ES-I3 (cell line): ENCODE measurements at regions not wholly inside any gene's neighbourhood (a gene's known extent, or its start where the extent isn't known, plus 50 kb on each side); places are given as distances from the start of the nearest gene placed in this dataset.

Experiments used
- H3K36me3 ChIP-seq: 2 replicates; pipeline ENCODE4 v1.6.1; 2013; ENCODE audit warnings: mild to moderate bottlenecking, low read length, control low read depth, moderate library complexity; ENCODE audit not compliant: insufficient read depth
- H3K4me1 ChIP-seq: 2 replicates; pipeline ENCODE4 v1.6.1; 2013; ENCODE audit warnings: mild to moderate bottlenecking, control low read depth, low read length; ENCODE audit not compliant: insufficient read depth
- H3K9ac ChIP-seq: 2 replicates; pipeline ENCODE4 v1.6.1; 2013; ENCODE audit warnings: low read depth, mild to moderate bottlenecking, low read length, moderate library complexity
- H3K9me3 ChIP-seq: 2 replicates; pipeline ENCODE4 v1.6.1; 2013; ENCODE audit warnings: mild to moderate bottlenecking, low read length, moderate library complexity; ENCODE audit not compliant: control insufficient read depth, insufficient read depth

DNA sequence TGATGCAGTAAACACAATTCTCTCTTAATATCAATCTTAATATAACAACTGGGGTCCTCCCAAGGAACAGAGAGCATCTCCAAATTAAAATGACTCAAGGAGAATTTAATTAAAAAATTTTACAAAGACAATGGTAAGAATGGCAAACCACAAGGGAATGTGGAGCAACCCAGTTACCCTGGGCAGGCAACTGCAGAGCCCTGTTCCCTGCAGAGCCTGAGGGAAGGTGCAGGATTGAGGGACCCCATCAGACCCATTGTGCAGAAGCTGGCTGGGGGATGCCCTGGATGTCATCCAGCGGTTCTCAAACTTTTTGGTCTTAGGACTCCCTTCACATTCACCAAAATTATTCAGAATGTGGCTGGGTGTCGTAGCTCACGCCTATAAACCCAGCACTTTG is 262.8 kb downstream of the FBXO15 start:
- no peaks in the 10 kb centered on the region for H3K36me3 ChIP-seq
- no peaks in the 10 kb centered on the region for H3K4me1 ChIP-seq
- H3K9me3 ChIP-seq: 0 out of 2 replicates have a peak, but pooled peaks cover 3% of the 10 kb centered on the region
- H3K9ac ChIP-seq: no peak overlapping the region

DNA sequence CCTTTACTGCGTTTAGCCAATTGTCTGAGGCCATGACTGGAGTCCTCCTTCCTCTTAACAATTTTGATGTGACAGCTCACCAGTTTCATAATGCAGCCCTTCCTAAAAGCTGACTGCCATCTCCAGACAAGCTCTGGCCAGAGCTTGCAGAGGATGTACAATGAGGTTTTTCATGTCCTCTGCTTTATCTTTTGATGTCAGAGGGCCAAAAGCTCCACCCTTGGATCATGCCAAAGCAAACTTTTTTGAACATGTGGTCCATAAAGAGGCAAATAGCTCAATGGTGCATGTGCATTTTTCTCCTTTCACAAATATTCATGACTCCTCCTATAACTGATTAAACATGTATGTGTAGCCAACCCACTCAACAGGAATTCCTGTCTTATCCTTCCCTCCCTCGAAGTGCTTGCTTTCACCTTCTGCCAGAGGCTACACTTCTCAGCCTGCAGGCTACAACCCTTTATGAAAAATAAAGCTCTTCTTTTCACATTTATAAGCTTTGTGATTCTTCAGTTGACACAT is 266.2 kb downstream of the FBXO15 start:
- no peaks in the 10 kb centered on the region for H3K36me3 ChIP-seq
- H3K9me3 ChIP-seq: 0 out of 2 replicates have a peak, but pooled peaks cover 3% of the 10 kb centered on the region
- no peak overlapping the region for H3K9ac ChIP-seq
- H3K4me1 ChIP-seq: no peaks in the 10 kb centered on the region

DNA sequence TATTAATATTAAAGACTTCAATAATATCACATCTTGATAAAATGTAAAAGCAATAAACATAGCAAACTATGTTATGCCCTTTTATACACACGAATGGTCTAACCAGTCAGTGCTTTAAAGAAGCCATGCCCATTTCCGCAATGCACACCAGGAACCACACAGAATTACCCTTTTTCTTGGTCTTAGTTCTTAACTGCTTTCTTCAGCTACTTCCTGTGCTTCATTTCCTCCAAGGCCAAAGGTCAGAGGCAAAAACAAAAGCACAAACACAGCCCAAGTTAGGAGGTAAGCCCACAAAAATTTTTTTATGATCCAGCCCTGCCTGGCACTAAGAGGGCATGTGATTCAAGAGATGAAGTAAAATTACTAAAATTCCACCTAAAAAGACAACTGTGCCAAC is 267.2 kb downstream of the FBXO15 start:
- 0 out of 2 replicates have a peak, but pooled peaks cover 3% of the 10 kb centered on the region for H3K9me3 ChIP-seq
- no peaks in the 10 kb centered on the region for H3K4me1 ChIP-seq
- H3K36me3 ChIP-seq: no peaks in the 10 kb centered on the region
- H3K9ac ChIP-seq: no peak overlapping the region

DNA sequence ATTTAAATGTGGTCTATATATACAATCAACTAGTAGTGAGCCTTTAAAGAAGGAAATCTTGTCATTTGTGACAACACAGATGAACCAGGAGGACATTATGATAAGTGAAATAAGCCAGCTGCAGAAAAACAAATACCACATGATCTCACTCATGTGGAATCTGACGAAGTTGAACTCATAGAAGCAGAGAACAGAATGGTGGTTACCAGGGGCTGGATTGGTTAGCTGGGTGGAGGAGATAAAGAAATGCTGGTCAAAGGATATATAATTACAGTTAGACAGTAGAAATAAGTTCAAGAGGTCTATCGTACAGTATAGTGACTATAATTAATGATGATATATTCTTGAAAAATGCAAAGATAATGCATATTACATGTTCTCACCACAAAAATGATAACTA is 267.9 kb downstream of the FBXO15 start:
- no peaks in the 10 kb centered on the region for H3K36me3 ChIP-seq
- H3K4me1 ChIP-seq: no peaks in the 10 kb centered on the region
- no peak overlapping the region for H3K9ac ChIP-seq
- H3K9me3 ChIP-seq: 0 out of 2 replicates have a peak, but pooled peaks cover 3% of the 10 kb centered on the region

DNA sequence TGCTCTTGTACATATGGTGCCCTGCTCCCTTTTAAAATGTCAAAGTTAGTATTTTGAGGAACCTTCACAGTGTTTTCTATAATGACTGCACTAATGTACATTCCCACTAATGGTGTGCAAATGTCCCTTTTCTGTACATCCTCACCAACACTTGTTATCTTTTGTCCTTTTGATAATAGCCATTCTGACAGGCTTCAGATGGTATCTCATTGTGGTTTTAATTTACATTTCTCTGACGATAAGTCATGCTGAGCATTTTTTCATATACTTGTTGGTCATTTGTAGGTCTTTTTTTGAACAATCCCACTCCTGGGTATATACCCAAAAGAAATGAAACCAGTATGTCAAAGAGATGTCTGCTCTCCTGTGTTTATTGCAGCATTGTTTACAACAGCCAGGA is 268.3 kb downstream of the FBXO15 start:
- Histone ChIP-seq H3K36me3 (no peaks in the 10 kb centered on the region), H3K9me3 (0 out of 2 replicates have a peak, but pooled peaks cover 3% of the 10 kb centered on the region), H3K9ac (no peak overlapping the region), H3K4me1 (no peaks in the 10 kb centered on the region)

DNA sequence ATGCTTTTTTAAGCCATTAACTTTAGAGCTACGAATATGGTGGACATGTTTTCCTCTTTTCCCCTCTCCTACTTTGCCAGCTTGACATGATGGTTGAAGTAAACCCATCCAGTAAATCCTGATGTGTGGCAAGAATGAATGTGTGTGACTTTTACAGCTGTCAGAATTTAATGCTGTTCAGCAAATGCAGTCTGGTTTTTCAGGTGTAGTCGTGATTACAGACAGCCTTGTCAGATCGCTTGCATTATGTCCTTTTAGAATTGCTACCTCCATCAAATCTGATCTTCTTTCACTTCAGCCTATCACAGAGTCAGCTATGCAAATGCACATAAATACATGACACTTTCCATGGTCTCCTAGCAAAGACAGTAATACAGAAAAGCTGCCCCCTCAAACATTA is 278.5 kb downstream of the FBXO15 start:
- Histone ChIP-seq H3K36me3 (no peaks in the 10 kb centered on the region), H3K9ac (no peak overlapping the region), H3K9me3 (no peaks in the 10 kb centered on the region), H3K4me1 (no peaks in the 10 kb centered on the region)

DNA sequence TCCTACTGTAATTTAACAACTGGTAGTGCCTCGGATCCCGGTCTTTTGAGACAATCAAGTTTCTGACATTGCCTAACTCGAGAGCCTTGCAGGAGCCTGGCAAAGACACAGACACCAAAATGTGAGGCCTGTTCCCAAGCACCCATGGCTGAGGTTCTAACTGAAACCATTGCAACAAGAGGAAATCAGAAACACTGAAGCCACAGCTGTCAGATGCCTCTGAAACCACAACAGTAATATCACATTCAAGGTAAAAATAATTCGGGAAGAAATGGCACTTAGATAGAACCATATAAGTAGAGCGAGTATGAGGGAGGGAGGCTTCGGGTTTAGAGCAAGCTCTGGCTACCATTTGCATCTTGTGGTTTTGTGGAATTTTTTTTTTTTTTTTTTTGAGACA is 285.9 kb downstream of the FBXO15 start:
- Histone ChIP-seq H3K9me3 (no peaks in the 10 kb centered on the region), H3K4me1 (no peaks in the 10 kb centered on the region), H3K9ac (no peak overlapping the region), H3K36me3 (no peaks in the 10 kb centered on the region)

DNA sequence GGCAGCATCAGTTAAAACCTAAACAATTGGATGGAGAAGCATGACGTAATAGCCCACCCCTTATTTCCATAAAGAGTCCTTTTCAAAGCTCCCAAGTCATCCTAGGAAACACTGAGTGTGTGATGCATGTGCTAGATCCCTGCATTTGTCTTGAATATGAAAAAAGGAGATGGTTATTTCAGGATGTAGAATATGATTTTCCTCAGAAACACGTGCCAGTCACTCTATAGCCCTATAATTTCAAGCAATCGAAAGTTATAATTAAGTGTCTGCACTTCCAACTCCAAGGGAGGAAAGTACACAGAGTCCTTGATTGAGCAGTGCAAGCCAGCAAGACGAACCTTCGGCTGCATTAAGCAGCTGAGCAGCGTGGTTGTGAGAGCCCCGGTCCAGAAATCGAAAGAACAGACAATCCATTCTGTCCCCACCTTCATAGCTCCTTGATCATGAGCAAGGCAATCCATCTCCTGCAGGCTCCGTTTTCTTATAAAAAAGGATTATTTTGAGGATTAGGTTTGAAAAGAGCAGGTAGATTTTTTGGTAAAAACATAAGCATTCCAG is 287.7 kb downstream of the FBXO15 start:
- no peak overlapping the region for H3K9ac ChIP-seq
- no peaks in the 10 kb centered on the region for H3K36me3 ChIP-seq
- H3K9me3 ChIP-seq: no peaks in the 10 kb centered on the region

DNA sequence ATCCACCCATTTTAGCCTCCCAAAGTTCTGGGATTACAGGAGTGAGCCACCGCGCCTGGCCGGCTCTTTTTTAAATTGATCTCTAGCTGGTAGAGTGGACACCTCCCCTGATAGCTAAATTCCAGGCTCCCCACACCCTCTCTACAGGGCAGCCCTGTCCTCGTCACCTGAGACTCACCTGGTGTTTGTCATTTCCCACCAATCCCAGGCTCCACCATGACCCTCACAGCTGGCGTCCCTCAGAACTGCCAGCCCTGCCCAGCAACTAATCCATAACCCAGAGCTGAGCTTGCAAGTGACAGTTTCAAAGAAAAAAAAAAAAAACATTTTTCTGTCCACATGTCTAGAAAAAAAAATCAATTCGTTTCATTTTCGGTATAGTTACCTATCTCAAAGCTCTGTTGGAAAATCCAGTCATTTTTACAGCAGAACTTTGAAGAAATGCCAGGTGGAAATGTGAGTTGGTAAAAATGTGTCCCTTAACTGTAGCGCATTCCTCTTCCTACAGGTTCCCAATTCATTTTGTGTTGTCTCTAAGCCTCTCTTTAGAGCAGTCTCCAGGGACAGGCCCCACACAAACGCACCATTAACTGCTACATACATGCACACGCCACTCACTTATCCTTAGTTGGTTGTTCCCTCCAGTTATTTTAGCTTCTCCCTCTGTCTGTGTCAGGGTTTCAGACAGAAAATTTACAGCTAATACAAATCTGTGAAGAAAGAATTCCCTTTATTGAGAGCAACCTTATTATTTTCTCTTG is 294.7 kb downstream of the FBXO15 start:
- Histone ChIP-seq H3K9ac (no peak overlapping the region), H3K36me3 (no peaks in the 10 kb centered on the region), H3K9me3 (no peaks in the 10 kb centered on the region), H3K4me1 (no peaks in the 10 kb centered on the region)

More for the DNA sequence above, 287.7 kb downstream of the FBXO15 start:
- no peaks in the 10 kb centered on the region for H3K4me1 ChIP-seq

DNA sequence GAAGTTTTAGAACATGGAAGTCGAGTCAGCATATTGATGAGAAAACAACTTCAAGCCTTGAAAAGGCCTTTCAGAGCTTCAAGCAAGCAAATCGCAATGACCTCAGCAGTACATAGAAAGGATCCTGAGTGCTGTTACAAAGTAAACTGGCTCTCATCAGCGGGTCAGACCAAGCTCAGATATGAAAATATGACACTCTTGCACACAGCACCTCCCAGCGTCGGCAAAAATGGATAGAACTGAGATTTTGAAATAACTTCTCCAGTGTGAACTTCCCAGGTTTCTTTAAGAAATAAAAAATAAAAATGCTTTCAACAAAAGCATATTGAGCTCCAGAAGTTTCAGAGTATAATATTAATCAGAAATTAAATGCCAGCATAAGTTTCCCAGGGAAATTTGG is 296.9 kb downstream of the FBXO15 start:
- Histone ChIP-seq H3K36me3 (no peaks in the 10 kb centered on the region), H3K9me3 (no peaks in the 10 kb centered on the region), H3K4me1 (no peaks in the 10 kb centered on the region; the same call in 1 of the 2 replicates), H3K9ac (no peak overlapping the region)

DNA sequence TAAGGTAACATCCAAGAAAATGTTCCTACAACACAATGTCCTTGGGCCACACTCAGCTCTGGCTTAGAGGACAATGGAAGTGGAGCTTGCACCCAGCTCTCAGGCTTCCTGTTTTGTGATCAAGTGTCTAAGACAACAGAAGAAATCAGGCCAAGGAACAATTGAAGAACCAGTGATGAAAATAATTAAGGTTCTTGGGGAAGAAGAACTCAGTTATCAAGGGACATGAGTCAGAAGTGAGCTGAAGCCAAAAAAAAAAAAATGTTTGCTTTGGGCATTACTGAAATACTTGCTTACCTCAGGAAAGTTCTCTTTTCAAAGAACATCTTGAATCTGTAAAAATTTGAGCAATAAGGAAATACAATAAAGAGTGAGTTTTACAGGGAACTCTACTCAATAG is 299.0 kb downstream of the FBXO15 start:
- no peaks in the 10 kb centered on the region for H3K36me3 ChIP-seq

DNA sequence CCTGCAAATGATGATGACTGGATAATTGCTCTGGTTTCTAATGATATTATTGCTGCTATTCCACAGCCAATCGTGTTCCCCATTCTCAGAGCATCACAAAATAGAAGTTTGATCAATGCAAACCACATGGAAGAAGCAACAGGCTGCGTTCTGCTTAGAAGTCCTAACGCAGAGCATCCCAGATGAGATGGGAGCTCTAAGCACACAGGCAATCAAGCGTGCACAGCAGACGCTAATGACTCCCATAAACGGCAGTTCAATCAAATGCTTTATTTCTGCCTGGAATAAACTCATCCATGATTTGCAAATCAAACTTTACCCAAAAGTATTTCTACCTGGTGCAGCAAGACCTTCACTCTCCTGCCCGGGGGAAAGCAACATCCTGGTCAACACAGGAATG is 304.2 kb downstream of the FBXO15 start:
- Histone ChIP-seq H3K9ac (no peak overlapping the region), H3K9me3 (no peaks in the 10 kb centered on the region), H3K4me1 (peaks cover 4% of the 10 kb centered on the region; the same call in 1 of the 2 replicates), H3K36me3 (no peaks in the 10 kb centered on the region)

More for the DNA sequence above, 299.0 kb downstream of the FBXO15 start:
- no peaks in the 10 kb centered on the region for H3K9me3 ChIP-seq
- H3K9ac ChIP-seq: no peak overlapping the region
- peaks cover 4% of the 10 kb centered on the region; the same call in 1 of the 2 replicates for H3K4me1 ChIP-seq

DNA sequence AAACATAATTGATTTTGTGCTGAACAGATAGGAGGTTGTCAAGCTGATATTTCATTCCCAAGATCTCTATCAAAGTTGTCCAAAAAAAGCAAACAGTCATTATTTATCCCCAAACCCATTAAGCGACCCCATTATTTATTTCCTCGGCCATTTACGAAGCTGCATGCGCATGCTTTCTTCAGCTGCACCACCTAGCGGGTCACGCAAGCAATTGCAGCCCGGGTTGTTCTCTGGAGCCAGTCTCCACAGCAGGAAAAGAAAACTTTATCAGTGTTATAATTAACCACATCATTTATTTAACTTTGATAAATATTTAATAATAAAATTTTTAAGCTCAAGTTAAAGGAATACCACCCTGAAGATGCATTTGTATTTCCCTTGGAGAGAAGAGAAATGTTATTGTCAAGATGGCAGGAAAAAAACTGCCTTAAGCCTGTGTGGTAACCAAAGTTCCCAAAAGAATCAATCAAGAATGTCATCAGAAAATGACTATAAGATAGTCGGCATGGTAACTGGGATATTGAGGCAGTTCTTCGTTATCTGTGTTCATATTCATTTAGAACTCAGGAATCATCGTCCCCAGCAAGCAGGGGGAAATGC is 304.7 kb downstream of the FBXO15 start:
- Histone ChIP-seq H3K9me3 (no peaks in the 10 kb centered on the region), H3K4me1 (peaks cover 4% of the 10 kb centered on the region; the same call in 1 of the 2 replicates), H3K36me3 (no peaks in the 10 kb centered on the region), H3K9ac (no peak overlapping the region)

DNA sequence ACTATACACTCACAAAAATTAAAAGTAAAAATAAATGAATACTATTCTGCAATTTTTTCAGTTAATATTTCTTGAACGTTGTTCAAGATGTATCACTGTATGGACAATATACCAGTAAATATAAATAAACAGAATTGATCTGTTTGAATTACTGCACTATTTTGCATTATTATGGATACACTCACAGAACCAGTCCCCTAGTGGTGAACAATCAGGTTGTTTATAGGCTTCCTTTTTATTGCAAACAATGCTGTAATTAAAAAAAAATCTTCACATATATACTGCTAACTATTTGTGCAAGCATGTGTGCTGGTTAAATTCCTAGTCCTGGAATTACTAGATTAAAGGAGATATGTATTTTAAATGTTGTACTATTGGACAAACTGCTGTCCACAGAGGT is 306.0 kb downstream of the FBXO15 start:
- peaks cover 4% of the 10 kb centered on the region; the same call in 1 of the 2 replicates for H3K4me1 ChIP-seq
- H3K36me3 ChIP-seq: no peaks in the 10 kb centered on the region
- H3K9me3 ChIP-seq: no peaks in the 10 kb centered on the region
- H3K9ac ChIP-seq: no peak overlapping the region
